IMR-90 (cell line): ENCODE measurements at regions not wholly inside any gene's neighbourhood (a gene's known extent, or its start where the extent isn't known, plus 50 kb on each side); places are given as distances from the start of the nearest gene placed in this dataset.

Experiments used
- ATAC-seq: fragments of 200-7000 bp; cut with Tn5 transposase; 2 replicates; pipeline ENCODE4 v1.9.1; 2020; ENCODE audit warnings: low read depth, mild to moderate bottlenecking, moderate library complexity
- BruUV-seq: library from RNA; stranded (reverse); fragments of 400-500 nt; replicated peaks from 2 replicates; lab custom pipeline; 2021; lab: Mats Ljungman, UMichigan
- CTCF ChIA-PET: fragments of 300-600 bp; formaldehyde crosslinking; extraction: SDS; loops from one replicate; lab custom pipeline; 2021; ENCODE audit warnings: antibody characterized with exemption; lab: Yijun Ruan, JAX
- POLR2A ChIA-PET: fragments of 300-600 bp; sonication (Branson Sonifier 250); formaldehyde crosslinking; loops from one replicate; lab custom pipeline; 2022; ENCODE audit warnings: antibody characterized with exemption; ENCODE audit not compliant: unreplicated experiment; lab: Charles Lee
- DNase-seq: peaks from one replicate; pipeline ENCODE4 v3.0.0; 2013
- H2AFZ ChIP-seq: replicated peaks from 2 replicates; pipeline ENCODE3; 2013; ENCODE audit warnings: low read length, mild to moderate bottlenecking; ENCODE audit not compliant: poor library complexity
- H2AK5ac ChIP-seq: 2 replicates; pipeline ENCODE4 v1.6.1; 2013; ENCODE audit warnings: low read depth, low read length, inconsistent platforms
- H2AK9ac ChIP-seq: replicated peaks from 2 replicates; pipeline ENCODE3; 2013; ENCODE audit warnings: mild to moderate bottlenecking, low read depth, low read length, moderate library complexity; ENCODE audit not compliant: poor library complexity
- H2BK120ac ChIP-seq: 2 replicates; pipeline ENCODE4 v1.6.1; 2013; ENCODE audit warnings: low read depth, low read length, inconsistent platforms
- H2BK15ac ChIP-seq: 3 replicates; pipeline ENCODE4 v1.6.1; 2013; ENCODE audit warnings: low read depth, low read length, inconsistent platforms
- H2BK20ac ChIP-seq: 2 replicates; pipeline ENCODE4 v1.6.1; 2013; ENCODE audit warnings: low read depth, mild to moderate bottlenecking, inconsistent platforms, low read length, moderate library complexity
- H2BK5ac ChIP-seq: 2 replicates; pipeline ENCODE4 v1.6.1; 2013; ENCODE audit warnings: mild to moderate bottlenecking, low read depth, low read length, inconsistent platforms; ENCODE audit not compliant: poor library complexity, severe bottlenecking
- H3K14ac ChIP-seq: replicated peaks from 2 replicates; pipeline ENCODE4 v1.6.1; 2013; ENCODE audit warnings: low read depth, low read length, inconsistent platforms
- H3K18ac ChIP-seq: 2 replicates; pipeline ENCODE4 v1.6.1; 2013; ENCODE audit warnings: low read depth, low read length, control low read depth
- H3K23ac ChIP-seq: 2 replicates; pipeline ENCODE4 v1.6.1; 2013; ENCODE audit warnings: low read depth, low read length, inconsistent platforms
- H3K27ac ChIP-seq: 2 replicates; pipeline ENCODE4 v1.5.1; 2013; ENCODE audit warnings: mild to moderate bottlenecking, control low read depth, low read length; ENCODE audit not compliant: insufficient read depth
- H3K27me3 ChIP-seq: 2 replicates; pipeline ENCODE4 v1.6.1; 2013; ENCODE audit warnings: low read length; ENCODE audit not compliant: control insufficient read depth, insufficient read depth
- H3K36me3 ChIP-seq: 2 replicates; pipeline ENCODE4 v1.6.1; 2013; ENCODE audit warnings: low read length, mixed read lengths; ENCODE audit not compliant: control insufficient read depth, insufficient read depth
- H3K4ac ChIP-seq: 2 replicates; pipeline ENCODE4 v1.6.1; 2013; ENCODE audit warnings: low read depth, low read length, inconsistent platforms
- H3K4me1 ChIP-seq: 2 replicates; pipeline ENCODE4 v1.6.1; 2013; ENCODE audit warnings: low read length, mixed read lengths; ENCODE audit not compliant: control insufficient read depth, insufficient read depth
- H3K4me2 ChIP-seq: 2 replicates; pipeline ENCODE4 v1.6.1; 2013; ENCODE audit warnings: low read depth, mild to moderate bottlenecking, control low read depth, low read length, moderate library complexity
- H3K4me3 ChIP-seq: 2 replicates; pipeline ENCODE4 v1.5.1; 2013; ENCODE audit warnings: low read depth, mild to moderate bottlenecking, control low read depth, low read length, moderate library complexity; ENCODE audit not compliant: insufficient read depth
- H3K56ac ChIP-seq: 2 replicates; pipeline ENCODE4 v1.6.1; 2013; ENCODE audit warnings: low read length, inconsistent platforms; ENCODE audit not compliant: insufficient read depth; ENCODE audit errors: extremely low read depth
- H3K79me1 ChIP-seq, 2 experiments: 2 replicates each; pipeline ENCODE4 v1.6.1; 2013; ENCODE audit warnings: low read length in 2 of 2, inconsistent platforms in 1 of 2, low read depth in 1 of 2
- H3K9ac ChIP-seq: 2 replicates; pipeline ENCODE4 v1.6.1; 2013; ENCODE audit warnings: low read depth, low read length, control low read depth
- H3K9me1 ChIP-seq: 2 replicates; pipeline ENCODE4 v1.6.1; 2013; ENCODE audit warnings: low read length, inconsistent platforms; ENCODE audit not compliant: insufficient read depth
- H3K9me3 ChIP-seq: 2 replicates; pipeline ENCODE4 v1.6.1; 2013; ENCODE audit warnings: low read length; ENCODE audit not compliant: control insufficient read depth, insufficient read depth
- H4K20me1 ChIP-seq: 2 replicates; pipeline ENCODE4 v1.6.1; 2013; ENCODE audit warnings: low read length, inconsistent platforms; ENCODE audit not compliant: insufficient read depth
- H4K5ac ChIP-seq: 2 replicates; pipeline ENCODE4 v1.6.1; 2013; ENCODE audit warnings: mild to moderate bottlenecking, low read depth, low read length, control low read depth
- H4K8ac ChIP-seq, 2 experiments: 2 replicates each; pipeline ENCODE4 v1.6.1; 2013; ENCODE audit warnings: low read depth in 2 of 2, low read length in 2 of 2, control low read depth in 1 of 2, inconsistent platforms in 1 of 2
- H4K91ac ChIP-seq: 2 replicates; pipeline ENCODE4 v1.6.1; 2013; ENCODE audit warnings: low read depth, low read length, inconsistent platforms; ENCODE audit not compliant: insufficient read depth
- BHLHE40 ChIP-seq: fragments of 150-350 bp; IDR thresholded peaks from 2 replicates; pipeline ENCODE4 v1.6.1; 2016; ENCODE audit warnings: mild to moderate bottlenecking, low read depth, low read length
- CEBPB ChIP-seq: IDR thresholded peaks from 2 replicates; pipeline ENCODE4 v1.6.1; 2012; ENCODE audit warnings: low read depth, low read length, improper control_type of control experiment
- CHD1 ChIP-seq: IDR thresholded peaks from 2 replicates; pipeline ENCODE4 v1.6.1; 2012; ENCODE audit warnings: low read depth, low read length, improper control_type of control experiment
- FOS ChIP-seq: fragments of 150-350 bp; IDR thresholded peaks from 2 replicates; pipeline ENCODE4 v1.6.1; 2016; ENCODE audit warnings: low read depth, low read length
- MXI1 ChIP-seq: IDR thresholded peaks from 2 replicates; pipeline ENCODE4 v1.6.1; 2012; ENCODE audit warnings: low read depth, mild to moderate bottlenecking, low read length, moderate library complexity, borderline replicate concordance
- POLR2A ChIP-seq: IDR thresholded peaks from 2 replicates; pipeline ENCODE4 v1.6.1; 2012; ENCODE audit warnings: mild to moderate bottlenecking, low read depth, low read length
- WGBS, 2 experiments: methylation state at CpG; one replicate each; pipeline versions ENCODE4 v1.1.5 to v1.1.7; 2013; ENCODE audit warnings: missing lambda C conversion rate in 2 of 2; ENCODE audit not compliant: insufficient read length in 1 of 2; ENCODE audit errors: extremely low coverage in 2 of 2; 5-methylcytosine and 5-hydroxymethylcytosine counted together
- dilution Hi-C: fragments of 300-500 bp; cut with HindIII; formaldehyde crosslinking; loops from one replicate; pipeline ENCODE4 v1.14.3; 2018; ENCODE audit warnings: low sequenced_read_pairs; ENCODE audit not compliant: unreplicated experiment
- in situ Hi-C: fragments of 300-500 bp; cut with MboI; formaldehyde crosslinking; loops from 3 replicates; pipeline ENCODE4 v1.14.3; 2019; ENCODE audit warnings: low sequenced_read_pairs, inconsistent platforms, mixed read lengths
- intact Hi-C: fragments of 100-400 bp; cut with micrococcal nuclease; formaldehyde crosslinking; loops from 2 replicates; pipeline ENCODE4 v1.10.0; 2022

DNA sequence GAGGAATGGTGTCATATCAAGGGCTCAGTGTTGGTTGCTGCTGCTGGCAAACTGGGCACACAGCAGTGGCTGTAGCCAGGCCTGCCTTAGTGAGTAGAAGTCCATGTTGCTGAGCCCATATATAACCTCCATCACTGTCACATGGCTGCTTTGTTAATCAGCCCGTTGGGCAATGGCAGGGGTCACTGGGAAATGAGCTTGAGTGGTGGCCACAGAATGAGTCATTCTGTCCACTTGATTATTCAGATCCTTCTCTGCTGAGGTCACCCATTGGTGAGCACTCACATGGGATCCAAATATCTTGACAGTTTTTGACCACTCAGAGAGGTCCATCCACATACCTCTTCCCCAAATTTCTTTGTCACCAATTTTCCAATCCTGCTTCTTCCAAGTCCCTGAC, 898.9 kb upstream of the EYS start:
- H4K5ac ChIP-seq: no peak overlapping the region
- ATAC-seq: no peak
- no peak overlapping the region for H3K4ac ChIP-seq
- H3K4me3 ChIP-seq: no peak overlapping the region
- no peak overlapping the region for H2AK9ac ChIP-seq
- DNase-seq: peak; percentile 3
- no peak overlapping the region for H3K14ac ChIP-seq
- no peak overlapping the region for H4K91ac ChIP-seq
- H2AK5ac ChIP-seq: no peak overlapping the region
- H3K27me3 ChIP-seq: no peaks in the 10 kb centered on the region
- CTCF ChIA-PET: no interaction called here
- POLR2A ChIA-PET: no interaction called here
- no peaks in the 10 kb centered on the region for H3K4me1 ChIP-seq
- no TSS peak for BruUV-seq
- in situ Hi-C loops: no loop called here
- peaks cover 7% of the 10 kb centered on the region; the same call in 1 of the 2 replicates for H3K9me3 ChIP-seq
- no peak overlapping the region for H2BK20ac ChIP-seq
- no peak overlapping the region for H3K56ac ChIP-seq
- H3K18ac ChIP-seq: no peak overlapping the region
- no peak overlapping the region for H3K23ac ChIP-seq
- intact Hi-C loops: no loop called here
- no peak overlapping the region for H2AFZ ChIP-seq
- no CpG with 5 or more reads among the region's 1 CpG for WGBS, 2 experiments
- H2BK5ac ChIP-seq: no peak overlapping the region
- no peak overlapping the region for H2BK120ac ChIP-seq
- no peak overlapping the region for H4K8ac ChIP-seq
- TF ChIP-seq POLR2A (no peak), CHD1 (no peak), CEBPB (no peak), MXI1 (no peak), FOS (no peak), BHLHE40 (no peak)
- no peak overlapping the region for H3K27ac ChIP-seq
- no peaks in the 10 kb centered on the region for H3K36me3 ChIP-seq
- H3K79me1 ChIP-seq: no peaks in the 10 kb centered on the region
- H3K9ac ChIP-seq: no peak overlapping the region
- H3K9me1 ChIP-seq: no peaks in the 10 kb centered on the region
- H4K20me1 ChIP-seq: no peaks in the 10 kb centered on the region
- dilution Hi-C loops: no loop called here
- no peak overlapping the region for H3K4me2 ChIP-seq
- H2BK15ac ChIP-seq: no peak overlapping the region
